ENCODE measurements at regions not wholly inside any gene's neighbourhood (a gene's known extent, or its start where the extent isn't known, plus 50 kb on each side); places are given as distances from the start of the nearest gene placed in this dataset.

DNA sequence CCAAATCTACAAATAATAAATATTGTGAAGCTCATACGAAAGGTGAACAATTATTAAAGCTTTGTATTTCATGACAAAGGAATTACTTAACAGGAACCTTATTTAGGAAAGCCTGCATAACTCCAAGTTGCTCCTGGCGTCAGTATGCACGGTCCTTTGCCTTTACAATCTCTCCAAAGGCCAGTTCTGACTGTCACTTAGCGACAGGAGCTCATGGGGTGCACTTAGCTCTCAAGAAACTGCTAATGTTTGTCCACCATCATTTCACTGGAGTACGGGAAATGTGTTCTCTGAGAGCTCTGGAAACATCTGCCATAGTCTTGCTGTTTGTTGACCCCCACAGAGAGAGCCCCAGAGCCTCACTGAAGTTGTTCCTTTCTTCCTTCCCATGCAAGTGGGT, 781.5 kb upstream of the POM121L12 start:
- TF ChIP-seq, protein P1, sequence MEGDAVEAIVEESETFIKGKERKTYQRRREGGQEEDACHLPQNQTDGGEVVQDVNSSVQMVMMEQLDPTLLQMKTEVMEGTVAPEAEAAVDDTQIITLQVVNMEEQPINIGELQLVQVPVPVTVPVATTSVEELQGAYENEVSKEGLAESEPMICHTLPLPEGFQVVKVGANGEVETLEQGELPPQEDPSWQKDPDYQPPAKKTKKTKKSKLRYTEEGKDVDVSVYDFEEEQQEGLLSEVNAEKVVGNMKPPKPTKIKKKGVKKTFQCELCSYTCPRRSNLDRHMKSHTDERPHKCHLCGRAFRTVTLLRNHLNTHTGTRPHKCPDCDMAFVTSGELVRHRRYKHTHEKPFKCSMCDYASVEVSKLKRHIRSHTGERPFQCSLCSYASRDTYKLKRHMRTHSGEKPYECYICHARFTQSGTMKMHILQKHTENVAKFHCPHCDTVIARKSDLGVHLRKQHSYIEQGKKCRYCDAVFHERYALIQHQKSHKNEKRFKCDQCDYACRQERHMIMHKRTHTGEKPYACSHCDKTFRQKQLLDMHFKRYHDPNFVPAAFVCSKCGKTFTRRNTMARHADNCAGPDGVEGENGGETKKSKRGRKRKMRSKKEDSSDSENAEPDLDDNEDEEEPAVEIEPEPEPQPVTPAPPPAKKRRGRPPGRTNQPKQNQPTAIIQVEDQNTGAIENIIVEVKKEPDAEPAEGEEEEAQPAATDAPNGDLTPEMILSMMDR (IDR thresholded peaks at IDR 0.05) = no peak
- TF ChIP-seq POLR2A (IDR thresholded peaks at IDR 0.05) = no peak

Measured in body of pancreas (tissue), 4 donors.